Endodermal cell (in vitro differentiated cells): ENCODE measurements at regions not wholly inside any gene's neighbourhood (a gene's known extent, or its start where the extent isn't known, plus 50 kb on each side); places are given as distances from the start of the nearest gene placed in this dataset.
"Not testable (repeated sequence)": the region's sequence is repeated elsewhere in the genome, so short reads cannot be mapped to it uniquely, and the experiment has no call there.

Experiments
- DNase-seq: peaks from one replicate; pipeline ENCODE4 v3.0.0-alpha.2; 2017
- H3K27ac ChIP-seq: 2 replicates; pipeline ENCODE4 v1.5.1; 2013; ENCODE audit warnings: mild to moderate bottlenecking, low read depth, low read length, moderate library complexity
- H3K27me3 ChIP-seq: 2 replicates; pipeline ENCODE4 v1.6.1; 2013; ENCODE audit warnings: mild to moderate bottlenecking, low read length, moderate library complexity; ENCODE audit not compliant: insufficient read depth, control insufficient read depth, poor library complexity, severe bottlenecking
- H3K36me3 ChIP-seq: 2 replicates; pipeline ENCODE4 v1.7.0; 2013; ENCODE audit warnings: mild to moderate bottlenecking, low read length, moderate library complexity; ENCODE audit not compliant: control insufficient read depth, insufficient read depth
- H3K4me1 ChIP-seq: one replicate; pipeline ENCODE4 v1.7.0; 2013; ENCODE audit warnings: low read length; ENCODE audit not compliant: control insufficient read depth, insufficient read depth
- H3K4me3 ChIP-seq: 2 replicates; pipeline ENCODE4 v1.5.1; 2013; ENCODE audit warnings: mild to moderate bottlenecking, low read length, moderate library complexity
- H3K9ac ChIP-seq: 2 replicates; pipeline ENCODE4 v1.6.1; 2013; ENCODE audit warnings: mild to moderate bottlenecking, low read length, moderate library complexity; ENCODE audit not compliant: poor library complexity, severe bottlenecking; ENCODE audit errors: extremely low read depth
- H3K9me3 ChIP-seq: 2 replicates; pipeline ENCODE4 v1.6.1; 2013; ENCODE audit warnings: mild to moderate bottlenecking, low read length, moderate library complexity; ENCODE audit not compliant: control insufficient read depth
- H3K27ac Mint-ChIP-seq: 2 replicates; pipeline ENCODE4 v1.8.0; 2020; ENCODE audit warnings: mixed read lengths
- H3K27me3 Mint-ChIP-seq: 2 replicates; pipeline ENCODE4 v1.8.0; 2021; ENCODE audit warnings: mild to moderate bottlenecking, mixed read lengths; ENCODE audit not compliant: insufficient read depth
- H3K36me3 Mint-ChIP-seq: 2 replicates; pipeline ENCODE4 v1.8.0; 2020; ENCODE audit warnings: low read depth, mixed read lengths
- H3K4me1 Mint-ChIP-seq: 2 replicates; pipeline ENCODE4 v1.8.0; 2020; ENCODE audit warnings: mixed read lengths
- H3K4me3 Mint-ChIP-seq: 2 replicates; pipeline ENCODE4 v1.8.0; 2020; ENCODE audit warnings: mild to moderate bottlenecking, moderate library complexity, mixed read lengths
- H3K9me3 Mint-ChIP-seq: 2 replicates; pipeline ENCODE4 v1.8.0; 2020; ENCODE audit warnings: mild to moderate bottlenecking, mixed read lengths
- WGBS, 2 experiments: methylation state at CpG; one replicate each; pipeline versions ENCODE4 v1.1.5 to v1.1.7; 2013; ENCODE audit warnings: missing lambda C conversion rate in 2 of 2, mixed read lengths in 1 of 2; ENCODE audit not compliant: insufficient coverage in 1 of 2, insufficient read length in 1 of 2; 5-methylcytosine and 5-hydroxymethylcytosine counted together
- TF ChIP-seq, protein P1 (sequence below): fragments of 200-600 bp; sonication (generic); conservative IDR thresholded peaks from 2 replicates; pipeline ENCODE4 v1.5.0; 2021; ENCODE audit warnings: antibody characterized with exemption, mild to moderate bottlenecking

DNA sequence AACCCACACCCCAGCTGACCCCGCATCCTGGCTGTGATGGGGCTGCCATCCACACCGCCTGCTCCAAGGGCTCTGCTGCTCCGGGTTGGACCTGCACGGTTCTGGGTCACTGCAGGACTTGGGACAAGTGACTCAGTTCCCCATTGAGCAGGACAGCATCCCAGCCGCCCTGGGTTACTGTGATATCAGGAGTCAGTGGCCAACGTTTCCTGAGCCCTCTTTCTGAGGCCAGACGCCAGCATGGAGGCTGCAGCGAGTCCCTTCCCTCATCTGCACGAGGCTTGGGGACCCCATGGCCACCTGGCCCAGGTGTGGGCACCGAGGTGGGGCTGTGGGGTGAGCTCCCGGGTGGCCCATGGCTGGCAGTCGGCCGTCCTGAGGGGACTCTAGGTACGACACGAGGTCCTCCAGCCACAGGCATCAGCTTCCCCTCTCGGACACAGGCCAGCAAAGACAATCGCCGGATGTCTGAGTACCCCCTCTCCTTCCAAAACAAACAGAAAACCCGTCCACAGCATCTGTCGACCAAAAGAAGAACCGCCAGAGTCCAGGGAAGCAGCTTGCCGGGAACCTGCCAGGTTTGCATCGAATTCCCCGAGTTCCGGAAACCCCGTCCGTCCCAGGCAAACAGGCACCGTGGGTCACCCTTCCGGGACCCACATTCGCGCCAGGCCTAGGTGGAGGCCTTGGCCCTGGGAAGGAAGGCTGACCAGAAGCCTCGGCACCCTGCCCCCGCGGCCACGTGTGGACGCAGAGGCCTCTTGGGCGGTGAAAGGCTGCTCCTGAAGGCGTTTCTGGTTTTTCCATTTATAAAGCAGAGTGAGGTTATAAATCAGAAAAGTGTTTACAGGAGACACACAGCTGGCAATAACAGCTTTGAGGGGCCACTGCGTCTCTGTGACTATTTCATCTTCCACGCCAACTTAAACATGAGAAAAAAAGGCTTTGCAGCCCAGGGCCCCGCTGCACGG, 136.0 kb downstream of the FAM53A start:
- H3K27me3 Mint-ChIP-seq = peaks cover 4% of the 10 kb centered on the region
- H3K27ac Mint-ChIP-seq = no peak overlapping the region
- no peaks in the 10 kb centered on the region for H3K27me3 ChIP-seq
- no peaks in the 10 kb centered on the region for H3K4me1 Mint-ChIP-seq
- no peaks in the 10 kb centered on the region for H3K4me1 ChIP-seq
- TF ChIP-seq, protein P1, sequence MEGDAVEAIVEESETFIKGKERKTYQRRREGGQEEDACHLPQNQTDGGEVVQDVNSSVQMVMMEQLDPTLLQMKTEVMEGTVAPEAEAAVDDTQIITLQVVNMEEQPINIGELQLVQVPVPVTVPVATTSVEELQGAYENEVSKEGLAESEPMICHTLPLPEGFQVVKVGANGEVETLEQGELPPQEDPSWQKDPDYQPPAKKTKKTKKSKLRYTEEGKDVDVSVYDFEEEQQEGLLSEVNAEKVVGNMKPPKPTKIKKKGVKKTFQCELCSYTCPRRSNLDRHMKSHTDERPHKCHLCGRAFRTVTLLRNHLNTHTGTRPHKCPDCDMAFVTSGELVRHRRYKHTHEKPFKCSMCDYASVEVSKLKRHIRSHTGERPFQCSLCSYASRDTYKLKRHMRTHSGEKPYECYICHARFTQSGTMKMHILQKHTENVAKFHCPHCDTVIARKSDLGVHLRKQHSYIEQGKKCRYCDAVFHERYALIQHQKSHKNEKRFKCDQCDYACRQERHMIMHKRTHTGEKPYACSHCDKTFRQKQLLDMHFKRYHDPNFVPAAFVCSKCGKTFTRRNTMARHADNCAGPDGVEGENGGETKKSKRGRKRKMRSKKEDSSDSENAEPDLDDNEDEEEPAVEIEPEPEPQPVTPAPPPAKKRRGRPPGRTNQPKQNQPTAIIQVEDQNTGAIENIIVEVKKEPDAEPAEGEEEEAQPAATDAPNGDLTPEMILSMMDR = no peak
- no peak overlapping the region for H3K27ac ChIP-seq
- no peak for DNase-seq
- no peaks in the 10 kb centered on the region for H3K36me3 Mint-ChIP-seq
- H3K9me3 ChIP-seq = no peaks in the 10 kb centered on the region
- H3K4me3 Mint-ChIP-seq = no peak overlapping the region
- no peak overlapping the region for H3K9ac ChIP-seq
- WGBS, 2 experiments = 90 to 94% methylated on average over 28 to 42 of the region's 42 CpGs
- H3K9me3 Mint-ChIP-seq = no peaks in the 10 kb centered on the region
- H3K4me3 ChIP-seq = no peak overlapping the region
- H3K36me3 ChIP-seq = no peaks in the 10 kb centered on the region

DNA sequence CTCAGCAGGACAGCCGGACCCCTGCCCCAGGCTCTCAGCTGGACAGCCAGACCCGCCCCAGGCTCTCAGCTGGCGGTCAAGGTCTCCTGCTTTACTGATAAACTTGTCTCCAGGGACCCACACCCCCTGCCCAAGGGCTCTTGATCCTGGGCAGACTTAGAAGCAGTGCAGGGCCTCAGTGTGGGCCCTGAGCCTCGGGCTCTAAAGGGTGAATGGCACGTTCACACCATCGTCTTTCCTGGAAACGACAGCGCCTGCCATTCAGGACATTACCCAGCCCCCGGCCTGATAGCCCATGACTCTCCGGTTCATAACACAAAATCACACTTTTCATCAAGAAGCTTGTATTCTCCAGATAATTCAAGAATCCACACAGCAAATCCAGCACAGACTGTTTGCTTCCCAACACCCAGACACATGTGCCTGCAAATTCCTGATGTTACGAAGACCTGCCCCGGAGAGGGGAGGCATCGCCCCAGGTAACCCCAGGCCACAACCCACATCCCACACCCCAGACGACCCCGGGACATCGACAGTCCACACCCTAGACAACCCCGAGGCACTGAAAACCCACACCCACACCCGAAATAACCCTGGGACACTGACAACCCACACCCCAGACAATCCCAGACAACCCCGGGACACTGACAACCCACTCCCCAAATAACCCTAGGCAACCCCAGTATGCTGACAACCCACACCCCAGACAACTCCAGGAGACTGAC, 136.8 kb downstream of the FAM53A start:
- no peak overlapping the region for H3K27ac ChIP-seq
- no peaks in the 10 kb centered on the region for H3K9me3 ChIP-seq
- peaks cover 4% of the 10 kb centered on the region for H3K27me3 Mint-ChIP-seq
- no peak overlapping the region for H3K9ac ChIP-seq
- H3K36me3 Mint-ChIP-seq = no peaks in the 10 kb centered on the region
- H3K4me1 ChIP-seq = no peaks in the 10 kb centered on the region
- H3K4me3 Mint-ChIP-seq = no peak overlapping the region
- H3K4me3 ChIP-seq = no peak overlapping the region
- no peaks in the 10 kb centered on the region for H3K27me3 ChIP-seq
- TF ChIP-seq, protein P1 = no peak
- WGBS, 2 experiments = 83 to 96% methylated on average over 10 to 19 of the region's 19 CpGs
- no peaks in the 10 kb centered on the region for H3K36me3 ChIP-seq
- H3K27ac Mint-ChIP-seq = no peak overlapping the region
- H3K9me3 Mint-ChIP-seq = no peaks in the 10 kb centered on the region
- DNase-seq = no peak
- H3K4me1 Mint-ChIP-seq = no peaks in the 10 kb centered on the region

DNA sequence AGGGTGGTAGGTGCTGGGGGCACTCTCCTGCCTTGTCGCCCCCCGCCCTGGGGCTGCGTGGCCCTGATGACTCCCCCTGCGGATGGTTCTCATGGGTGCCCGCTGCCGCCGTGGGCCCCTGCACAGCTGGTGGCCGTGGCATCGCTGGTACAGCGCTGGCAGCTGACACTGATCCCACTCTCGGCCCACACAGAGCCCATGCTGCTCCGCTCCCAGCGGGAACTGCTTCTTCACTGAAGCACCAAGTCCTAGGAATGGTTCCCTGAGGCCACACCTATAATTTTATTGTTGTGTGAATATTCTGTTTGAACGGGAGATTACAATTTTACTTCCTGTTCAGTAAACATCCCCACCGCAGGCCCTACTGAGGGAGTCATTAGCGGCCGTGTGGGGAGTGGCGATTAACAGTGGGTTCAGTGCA, 138.6 kb upstream of the NKX1-1 start:
- H3K27me3 Mint-ChIP-seq = peaks cover 4% of the 10 kb centered on the region
- no peak for DNase-seq
- no peaks in the 10 kb centered on the region for H3K4me1 ChIP-seq
- H3K36me3 Mint-ChIP-seq = no peaks in the 10 kb centered on the region
- H3K9ac ChIP-seq = no peak overlapping the region
- TF ChIP-seq, protein P1 = no peak
- WGBS, 2 experiments = 94 to 100% methylated on average over 5 to 18 of the region's 18 CpGs
- no peaks in the 10 kb centered on the region for H3K9me3 ChIP-seq
- no peaks in the 10 kb centered on the region for H3K4me1 Mint-ChIP-seq
- H3K27ac ChIP-seq = no peak overlapping the region
- no peak overlapping the region for H3K4me3 ChIP-seq
- no peaks in the 10 kb centered on the region for H3K9me3 Mint-ChIP-seq
- no peaks in the 10 kb centered on the region for H3K36me3 ChIP-seq
- H3K4me3 Mint-ChIP-seq = no peak overlapping the region
- H3K27me3 ChIP-seq = no peaks in the 10 kb centered on the region
- H3K27ac Mint-ChIP-seq = no peak overlapping the region

DNA sequence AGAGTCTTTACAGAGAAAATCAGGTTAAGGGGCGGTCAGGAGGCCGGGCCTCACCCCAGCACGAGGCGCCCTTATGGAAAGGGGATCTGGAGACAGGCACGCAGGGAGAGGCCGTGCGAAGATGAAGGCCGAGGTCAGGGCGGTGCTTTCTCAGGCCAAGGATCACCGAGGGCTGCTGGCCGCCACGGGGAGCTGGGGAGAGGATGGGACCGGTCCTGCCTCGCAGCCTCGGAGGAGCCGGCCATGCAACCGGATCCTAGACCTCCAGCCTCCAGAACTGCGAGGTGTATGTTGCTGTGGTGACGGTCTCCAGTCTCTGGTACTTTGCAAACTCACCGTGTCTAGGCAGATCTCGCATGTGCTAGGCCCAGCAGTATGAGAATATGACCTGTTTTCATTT, 138.2 kb upstream of the NKX1-1 start:
- H3K9me3 Mint-ChIP-seq, H3K4me3 ChIP-seq, H3K4me3 Mint-ChIP-seq, H3K4me1 Mint-ChIP-seq, H3K9ac ChIP-seq, H3K36me3 Mint-ChIP-seq, H3K27ac ChIP-seq, H3K27me3 Mint-ChIP-seq, H3K9me3 ChIP-seq, H3K27ac Mint-ChIP-seq, DNase-seq, H3K36me3 ChIP-seq, H3K27me3 ChIP-seq, H3K4me1 ChIP-seq: not testable (repeated sequence)
- WGBS, 2 experiments = 87% methylated on average over 8 to 21 of the region's 21 CpGs
